ENCODE measurements at regions not wholly inside any gene's neighbourhood (a gene's known extent, or its start where the extent isn't known, plus 50 kb on each side); places are given as distances from the start of the nearest gene placed in this dataset.

DNA sequence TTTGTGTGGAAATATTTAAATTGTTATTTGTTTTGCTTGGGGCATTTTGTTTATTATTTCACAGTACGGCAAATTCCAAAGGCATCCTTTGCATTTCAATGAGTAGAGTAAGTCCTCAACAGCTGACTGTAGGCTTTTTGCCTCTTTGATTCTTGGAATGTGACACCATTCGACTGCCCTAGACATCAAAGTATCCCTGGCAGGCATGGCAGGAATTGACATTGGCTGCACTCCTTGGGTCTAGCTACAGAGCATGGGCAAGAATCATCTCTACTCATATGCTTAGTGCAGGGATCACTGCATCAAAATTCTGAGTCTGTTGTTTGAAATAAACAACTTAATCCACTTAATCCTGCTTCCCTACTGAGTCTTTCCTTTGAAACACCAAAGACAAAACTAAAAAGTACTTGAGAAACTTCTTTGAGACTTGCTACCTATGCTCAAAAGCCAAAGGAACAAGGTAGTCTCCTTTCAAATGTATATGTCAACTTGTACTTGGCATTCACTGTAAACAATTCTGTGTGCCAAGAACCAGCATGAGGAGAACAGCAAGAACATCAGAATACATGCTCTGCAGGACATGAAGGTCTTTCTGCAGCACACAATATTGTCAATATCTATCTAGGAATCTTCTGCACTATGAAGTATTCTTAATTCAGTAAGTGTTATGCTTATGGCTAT is 1569.0 kb upstream of the FLRT2 start:
- Histone ChIP-seq H3K4me1 (no peaks in the 10 kb centered on the region), H3K27ac (no peak overlapping the region), H3K27me3 (no peaks in the 10 kb centered on the region), H3K36me3 (no peaks in the 10 kb centered on the region), H3K9me3 (no peaks in the 10 kb centered on the region), H3K4me3 (no peak overlapping the region)
- FAIRE-seq, result no peak
- WGBS, 2 donors, result 70 to 78% methylated on average over 2 of the region's 2 CpGs
- TF ChIP-seq, protein P1, sequence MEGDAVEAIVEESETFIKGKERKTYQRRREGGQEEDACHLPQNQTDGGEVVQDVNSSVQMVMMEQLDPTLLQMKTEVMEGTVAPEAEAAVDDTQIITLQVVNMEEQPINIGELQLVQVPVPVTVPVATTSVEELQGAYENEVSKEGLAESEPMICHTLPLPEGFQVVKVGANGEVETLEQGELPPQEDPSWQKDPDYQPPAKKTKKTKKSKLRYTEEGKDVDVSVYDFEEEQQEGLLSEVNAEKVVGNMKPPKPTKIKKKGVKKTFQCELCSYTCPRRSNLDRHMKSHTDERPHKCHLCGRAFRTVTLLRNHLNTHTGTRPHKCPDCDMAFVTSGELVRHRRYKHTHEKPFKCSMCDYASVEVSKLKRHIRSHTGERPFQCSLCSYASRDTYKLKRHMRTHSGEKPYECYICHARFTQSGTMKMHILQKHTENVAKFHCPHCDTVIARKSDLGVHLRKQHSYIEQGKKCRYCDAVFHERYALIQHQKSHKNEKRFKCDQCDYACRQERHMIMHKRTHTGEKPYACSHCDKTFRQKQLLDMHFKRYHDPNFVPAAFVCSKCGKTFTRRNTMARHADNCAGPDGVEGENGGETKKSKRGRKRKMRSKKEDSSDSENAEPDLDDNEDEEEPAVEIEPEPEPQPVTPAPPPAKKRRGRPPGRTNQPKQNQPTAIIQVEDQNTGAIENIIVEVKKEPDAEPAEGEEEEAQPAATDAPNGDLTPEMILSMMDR (IDR thresholded peaks at IDR 0.05), result no peak
- no peak for DNase-seq
- intact Hi-C loops (cut with DNase I), result no loop called here
- peak in 1 of 4 donors; percentile 32 for ATAC-seq

DNA sequence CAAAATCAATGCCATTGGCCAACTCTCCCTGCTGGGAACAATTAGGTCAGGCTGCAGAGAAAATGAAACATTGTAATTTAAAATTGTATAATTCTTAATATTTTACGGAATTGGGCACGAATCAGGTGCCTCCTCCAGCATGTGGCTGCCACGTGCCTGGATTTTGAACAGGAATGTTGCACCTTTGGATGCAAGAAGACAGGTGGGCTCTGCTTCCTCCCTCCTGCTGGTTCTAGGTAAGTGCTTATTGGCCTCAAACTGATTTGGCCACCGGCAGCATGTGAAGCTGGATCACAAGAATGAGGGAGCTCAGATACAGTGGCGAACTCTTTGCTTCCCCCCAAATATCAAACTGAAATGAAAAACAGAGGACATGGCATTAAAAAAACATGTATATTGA is 1559.9 kb upstream of the FLRT2 start:
- Histone ChIP-seq H3K4me3 (no peak overlapping the region), H3K36me3 (no peaks in the 10 kb centered on the region), H3K4me1 (peaks cover under 1 to 9% (median 5%) of the 10 kb centered on the region in 3 donors), H3K27ac (peak overlapping the region in 2 of 4 donors; percentile 46 to 57), H3K9me3 (no peaks in the 10 kb centered on the region), H3K27me3 (no peaks in the 10 kb centered on the region)
- 67 to 71% methylated on average over 5 of the region's 5 CpGs for WGBS, 2 donors
- no peak for DNase-seq
- ATAC-seq, result no peak
- TF ChIP-seq, protein P1 (IDR thresholded peaks at IDR 0.05), result no peak
- intact Hi-C loops (cut with DNase I), result no loop called here
- no peak for FAIRE-seq

DNA sequence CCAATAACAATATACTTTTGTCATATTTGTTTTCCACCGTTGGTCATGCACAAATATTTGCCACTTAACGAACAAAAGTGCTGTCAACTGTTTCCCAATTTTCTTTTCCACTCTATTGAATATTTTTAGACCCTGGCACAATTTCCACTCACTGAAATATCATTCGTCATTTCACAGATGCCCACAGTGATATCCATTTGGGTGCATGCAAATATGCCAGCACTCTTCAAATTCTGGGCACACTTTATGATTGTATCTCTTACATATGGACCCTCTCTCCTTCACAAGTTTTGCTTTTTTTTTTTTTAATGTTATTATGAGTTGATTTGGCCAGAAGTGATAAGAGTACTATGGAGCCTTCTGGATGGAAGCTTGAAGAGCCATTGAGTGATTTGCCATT is 1557.3 kb upstream of the FLRT2 start:
- H3K36me3 ChIP-seq, result no peaks in the 10 kb centered on the region
- ATAC-seq (no peak), FAIRE-seq (no peak), DNase-seq (no peak)
- TF ChIP-seq, protein P1 (IDR thresholded peaks at IDR 0.05), result no peak
- intact Hi-C loops (cut with DNase I), result no loop called here
- H3K4me1 ChIP-seq, result peaks cover 5 to 20% (median 16%) of the 10 kb centered on the region in 3 donors
- no peaks in the 10 kb centered on the region for H3K9me3 ChIP-seq
- 27 to 37% methylated on average over 3 of the region's 3 CpGs for WGBS, 2 donors
- H3K27ac ChIP-seq, result peak overlapping the region; percentile 53 to 89 (median 78)
- no peaks in the 10 kb centered on the region for H3K27me3 ChIP-seq
- H3K4me3 ChIP-seq, result peak overlapping the region in 3 of 4 donors; percentile 4 to 46 (median 33)

DNA sequence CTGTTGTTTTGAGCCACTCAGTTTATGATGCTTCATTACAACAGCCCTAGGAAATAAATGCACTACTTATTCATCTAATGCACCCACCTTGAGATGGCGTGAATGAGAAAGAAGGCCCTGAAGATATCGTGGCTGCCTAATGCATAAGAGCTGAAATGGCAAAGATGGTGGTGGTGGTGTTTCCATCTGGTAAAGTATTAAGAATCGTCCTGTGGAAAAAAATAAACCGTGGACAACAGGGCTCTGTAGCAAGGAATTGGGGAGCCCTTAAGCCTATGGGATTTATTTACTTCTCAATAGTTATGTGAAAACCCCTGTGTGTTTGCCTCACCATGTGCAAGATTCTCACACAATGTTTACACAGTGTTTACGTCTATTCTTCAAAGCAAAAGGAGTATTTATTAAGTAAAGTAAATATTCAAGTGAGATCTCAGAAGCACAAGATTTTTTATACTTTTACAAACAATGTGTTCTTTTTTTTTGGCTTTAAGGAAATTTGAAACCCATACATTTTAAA is 1555.2 kb upstream of the FLRT2 start:
- TF ChIP-seq, protein P1 (IDR thresholded peaks at IDR 0.05), result no peak
- FAIRE-seq (no peak), DNase-seq (peak in 3 of 6 donors; percentile 34 to 68 (median 59)), ATAC-seq (peak; percentile 64 to 75 (median 72))
- WGBS, 2 donors, result 38 to 49% methylated on average over 5 of the region's 5 CpGs
- Histone ChIP-seq H3K4me3 (peak overlapping the region; percentile 4 to 46 (median 27)), H3K9me3 (no peaks in the 10 kb centered on the region), H3K27ac (peak overlapping the region; percentile 53 to 89 (median 78)), H3K36me3 (no peaks in the 10 kb centered on the region), H3K27me3 (no peaks in the 10 kb centered on the region), H3K4me1 (peaks cover 5 to 25% (median 12%) of the 10 kb centered on the region in 3 donors)
- intact Hi-C loops (cut with DNase I), result no loop called here

DNA sequence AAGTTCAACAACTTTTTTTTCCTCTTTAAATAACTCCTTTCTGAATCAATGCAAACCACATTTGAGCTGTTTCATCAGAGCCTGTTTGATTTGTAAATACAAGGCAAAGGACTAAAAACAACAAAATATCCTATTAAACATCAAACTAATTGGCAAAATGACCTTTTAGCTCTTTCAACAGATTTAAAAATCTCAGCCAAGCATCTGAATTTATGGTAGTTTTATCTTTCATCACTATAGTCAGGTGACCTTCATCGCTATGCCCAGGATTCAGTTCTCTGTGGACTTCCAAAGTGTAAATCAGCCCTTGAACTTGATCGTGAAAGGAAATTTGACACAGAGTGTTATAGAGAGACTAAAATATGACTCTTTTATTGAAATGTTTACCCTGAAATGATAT is 1554.5 kb upstream of the FLRT2 start:
- Histone ChIP-seq H3K9me3 (no peaks in the 10 kb centered on the region), H3K27ac (peak overlapping the region; percentile 53 to 89 (median 78)), H3K36me3 (no peaks in the 10 kb centered on the region), H3K4me3 (peak overlapping the region in 1 of 4 donors; percentile 33), H3K27me3 (no peaks in the 10 kb centered on the region), H3K4me1 (peaks cover 5 to 25% (median 9%) of the 10 kb centered on the region in 3 donors)
- FAIRE-seq (no peak), ATAC-seq (peak; percentile 33 to 54 (median 44)), DNase-seq (no peak)
- intact Hi-C loops (cut with DNase I), result no loop called here
- TF ChIP-seq, protein P1 (IDR thresholded peaks at IDR 0.05), result no peak
- 11% methylated on average over 2 of the region's 2 CpGs for WGBS, 2 donors
